Dendritic cell treated with granulocyte-macrophage colony-stimulating factor and Interleukin-4, amounts not matched to agents 40 ng/mL and 50 ng/mL, for 4 days (primary cell): ENCODE measurements at regions not wholly inside any gene's neighbourhood (a gene's known extent, or its start where the extent isn't known, plus 50 kb on each side); places are given as distances from the start of the nearest gene placed in this dataset.
"Not testable (repeated sequence)": the region's sequence is repeated elsewhere in the genome, so short reads cannot be mapped to it uniquely, and the experiment has no call there.

ENCODE experiments used
- H3K27ac Mint-ChIP-seq: one replicate; pipeline ENCODE4 v1.8.0; 2022; ENCODE audit warnings: mild to moderate bottlenecking, mixed read lengths
- H3K27me3 Mint-ChIP-seq: one replicate; pipeline ENCODE4 v1.8.0; 2022; ENCODE audit warnings: mild to moderate bottlenecking, mixed read lengths
- H3K36me3 Mint-ChIP-seq: one replicate; pipeline ENCODE4 v1.8.0; 2022; ENCODE audit warnings: low read depth, mixed read lengths
- H3K4me1 Mint-ChIP-seq: one replicate; pipeline ENCODE4 v1.8.0; 2022; ENCODE audit warnings: low read depth, mixed read lengths
- H3K4me3 Mint-ChIP-seq: one replicate; pipeline ENCODE4 v1.8.0; 2022; ENCODE audit warnings: mild to moderate bottlenecking, moderate library complexity, mixed read lengths
- H3K9me3 Mint-ChIP-seq: one replicate; pipeline ENCODE4 v1.8.0; 2022; ENCODE audit warnings: mixed read lengths
- intact Hi-C: fragments of 100-400 bp; cut with micrococcal nuclease; formaldehyde crosslinking; loops from one replicate; pipeline ENCODE4 v1.15.0; 2022

GRCh38 chr12:27133022-27133590 is 50.7 kb upstream of the C12orf71 start:
- intact Hi-C loops = no loop called here
- H3K36me3 Mint-ChIP-seq = no peaks in the 10 kb centered on the region
- no peaks in the 10 kb centered on the region for H3K9me3 Mint-ChIP-seq

GRCh38 chr12:27140478-27140969 is 58.1 kb upstream of the C12orf71 start:
- intact Hi-C loops = loop anchor here (5.0 kb wide), 2 partner anchors 123 to 167 kb away; no protein-coding TSS in a partner anchor
- H3K4me3 Mint-ChIP-seq = no peak overlapping the region
- H3K36me3 Mint-ChIP-seq = no peaks in the 10 kb centered on the region
- H3K27ac Mint-ChIP-seq = no peak overlapping the region
- no peaks in the 10 kb centered on the region for H3K9me3 Mint-ChIP-seq
- H3K27me3 Mint-ChIP-seq = no peaks in the 10 kb centered on the region
- peaks cover 8% of the 10 kb centered on the region for H3K4me1 Mint-ChIP-seq

More at GRCh38 chr12:27133022-27133590, 50.7 kb upstream of the C12orf71 start:
- H3K4me3 Mint-ChIP-seq = no peak overlapping the region
- peaks cover 6% of the 10 kb centered on the region for H3K4me1 Mint-ChIP-seq
- no peak overlapping the region for H3K27ac Mint-ChIP-seq
- H3K27me3 Mint-ChIP-seq = no peaks in the 10 kb centered on the region

DNA sequence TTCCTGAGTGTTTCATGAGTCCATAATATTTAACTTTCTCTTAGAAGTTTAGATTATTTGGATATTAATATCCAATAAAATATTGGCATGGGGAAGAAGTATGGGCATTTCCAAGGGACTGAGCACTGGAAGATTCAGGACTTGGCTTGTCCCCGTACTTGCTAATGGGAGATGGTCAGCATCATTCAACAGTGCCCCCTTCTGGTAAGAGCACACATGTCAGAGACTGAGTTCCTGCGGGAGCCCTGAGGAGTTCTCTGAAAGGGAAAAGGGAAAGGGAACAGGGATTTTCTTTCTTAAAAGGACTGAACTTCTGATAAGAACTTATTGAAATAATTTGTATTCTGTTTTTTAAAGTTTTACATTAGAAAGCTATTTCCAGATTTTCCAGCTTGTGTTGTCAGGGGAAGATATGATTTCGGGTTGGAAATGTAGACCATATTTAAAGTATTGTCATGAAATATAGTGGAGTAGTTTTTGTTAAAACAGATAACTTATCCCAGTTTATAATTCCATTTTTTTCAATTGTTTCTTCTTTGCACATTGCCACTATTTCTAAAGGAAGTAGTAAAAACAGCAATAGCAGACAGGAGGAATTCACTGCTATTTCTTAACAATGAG is 59.8 kb upstream of the C12orf71 start:
- H3K4me1 Mint-ChIP-seq = peaks cover 8% of the 10 kb centered on the region

GRCh38 chr12:27143256-27144069 is 61.1 kb upstream of the C12orf71 start:
- Mint-ChIP-seq H3K4me1 (peaks cover 8% of the 10 kb centered on the region), H3K4me3 (peak overlapping the region; percentile 26), H3K27ac (peak overlapping the region; percentile 80), H3K36me3 (no peaks in the 10 kb centered on the region), H3K27me3 (no peaks in the 10 kb centered on the region), H3K9me3 (no peaks in the 10 kb centered on the region)
- intact Hi-C loops = loop anchor here (2.0 to 5.0 kb wide), 3 partner anchors 101 to 164 kb away; partner anchors contain the start of gene STK38L

More for the DNA sequence above, 59.8 kb upstream of the C12orf71 start:
- H3K9me3 Mint-ChIP-seq = no peaks in the 10 kb centered on the region
- no peak overlapping the region for H3K4me3 Mint-ChIP-seq
- no peaks in the 10 kb centered on the region for H3K27me3 Mint-ChIP-seq
- H3K27ac Mint-ChIP-seq = no peak overlapping the region
- intact Hi-C loops = loop anchor here (2.0 to 5.0 kb wide), 3 partner anchors 103 to 165 kb away; partner anchors contain the start of gene STK38L
- no peaks in the 10 kb centered on the region for H3K36me3 Mint-ChIP-seq

DNA sequence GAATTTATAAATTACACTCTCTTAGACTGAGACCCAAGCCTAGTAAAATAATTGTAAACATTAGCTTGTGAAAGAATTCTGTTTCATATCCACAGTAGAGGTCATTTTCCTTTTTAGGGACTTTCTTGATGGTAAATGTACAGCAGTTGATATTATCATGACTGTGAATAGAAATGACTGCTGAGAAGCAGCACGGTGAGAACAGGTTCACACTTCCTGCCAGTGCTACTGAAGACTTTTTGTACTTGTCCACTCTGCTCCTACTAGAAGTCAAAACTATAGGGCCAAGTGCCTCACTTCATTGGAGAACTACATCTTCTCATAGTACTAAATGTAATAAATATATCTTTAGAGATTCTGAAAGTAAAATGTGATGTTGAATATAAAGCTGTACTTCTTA is 63.3 kb upstream of the C12orf71 start:
- intact Hi-C loops, H3K36me3 Mint-ChIP-seq, H3K4me1 Mint-ChIP-seq, H3K4me3 Mint-ChIP-seq, H3K27ac Mint-ChIP-seq, H3K27me3 Mint-ChIP-seq, H3K9me3 Mint-ChIP-seq: not testable (repeated sequence)

- H3K27me3 Mint-ChIP-seq = no peaks in the 10 kb centered on the region
- no peaks in the 10 kb centered on the region for H3K36me3 Mint-ChIP-seq
- no peaks in the 10 kb centered on the region for H3K9me3 Mint-ChIP-seq
- peaks cover 13% of the 10 kb centered on the region for H3K4me1 Mint-ChIP-seq
- H3K27ac Mint-ChIP-seq = no peak overlapping the region
- intact Hi-C loops = no loop called here
- no peak overlapping the region for H3K4me3 Mint-ChIP-seq
These were observed 66.0 kb upstream of the C12orf71 start for GRCh38 chr12:27148373-27148772.

GRCh38 chr12:27148791-27149190 is 66.4 kb upstream of the C12orf71 start:
- H3K36me3 Mint-ChIP-seq = no peaks in the 10 kb centered on the region
- H3K4me3 Mint-ChIP-seq = no peak overlapping the region
- no peaks in the 10 kb centered on the region for H3K27me3 Mint-ChIP-seq
- H3K4me1 Mint-ChIP-seq = peaks cover 9% of the 10 kb centered on the region
- intact Hi-C loops = no loop called here
- no peak overlapping the region for H3K27ac Mint-ChIP-seq
- H3K9me3 Mint-ChIP-seq = no peaks in the 10 kb centered on the region

- intact Hi-C loops = no loop called here
- H3K4me3 Mint-ChIP-seq = no peak overlapping the region
These were observed 69.1 kb upstream of the C12orf71 start for GRCh38 chr12:27151479-27151878.

DNA sequence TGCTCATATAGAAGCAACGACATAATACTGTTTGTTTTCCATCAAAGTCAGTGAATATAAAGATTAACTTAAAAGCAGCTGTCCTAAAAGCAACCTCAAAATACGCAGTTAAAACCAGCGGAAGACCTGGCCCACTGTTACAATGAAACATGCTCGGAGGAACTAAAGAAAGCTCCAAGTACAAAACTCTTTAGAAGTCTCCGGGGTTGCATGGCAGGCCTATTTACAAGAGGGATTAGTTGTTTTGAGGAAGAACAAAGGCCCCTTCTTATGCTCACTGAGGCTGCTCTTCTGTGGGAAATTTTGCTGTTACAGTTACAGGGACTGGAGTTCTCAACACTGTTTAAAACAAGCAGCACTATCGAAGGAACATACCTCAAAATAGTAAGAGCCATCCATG is 75.9 kb upstream of the C12orf71 start:
- Mint-ChIP-seq H3K4me3 (no peak overlapping the region), H3K36me3 (no peaks in the 10 kb centered on the region), H3K4me1 (no peaks in the 10 kb centered on the region), H3K27ac (no peak overlapping the region), H3K9me3 (no peaks in the 10 kb centered on the region), H3K27me3 (peaks cover 2% of the 10 kb centered on the region)
- intact Hi-C loops = no loop called here

More at GRCh38 chr12:27151479-27151878, 69.1 kb upstream of the C12orf71 start:
- H3K27ac Mint-ChIP-seq = no peak overlapping the region
- H3K27me3 Mint-ChIP-seq = no peaks in the 10 kb centered on the region
- no peaks in the 10 kb centered on the region for H3K36me3 Mint-ChIP-seq
- peaks cover 8% of the 10 kb centered on the region for H3K4me1 Mint-ChIP-seq
- H3K9me3 Mint-ChIP-seq = no peaks in the 10 kb centered on the region

- no peak overlapping the region for H3K27ac Mint-ChIP-seq
- no peaks in the 10 kb centered on the region for H3K9me3 Mint-ChIP-seq
- intact Hi-C loops = no loop called here
- H3K4me3 Mint-ChIP-seq = no peak overlapping the region
- H3K4me1 Mint-ChIP-seq = no peaks in the 10 kb centered on the region
- no peaks in the 10 kb centered on the region for H3K36me3 Mint-ChIP-seq
- H3K27me3 Mint-ChIP-seq = peaks cover 2% of the 10 kb centered on the region
These were observed 79.3 kb upstream of the C12orf71 start for GRCh38 chr12:27161458-27162228.

GRCh38 chr12:27162229-27162537 is 79.8 kb upstream of the C12orf71 start:
- no peaks in the 10 kb centered on the region for H3K36me3 Mint-ChIP-seq
- H3K9me3 Mint-ChIP-seq = peaks cover 3% of the 10 kb centered on the region
- H3K27me3 Mint-ChIP-seq = peaks cover 2% of the 10 kb centered on the region
- no peak overlapping the region for H3K4me3 Mint-ChIP-seq
- intact Hi-C loops = no loop called here
- no peak overlapping the region for H3K27ac Mint-ChIP-seq
- no peaks in the 10 kb centered on the region for H3K4me1 Mint-ChIP-seq

GRCh38 chr12:27163048-27163715 is 80.8 kb upstream of the C12orf71 start:
- Mint-ChIP-seq H3K36me3 (no peaks in the 10 kb centered on the region), H3K4me1 (no peaks in the 10 kb centered on the region), H3K27me3 (peaks cover 2% of the 10 kb centered on the region), H3K9me3 (peaks cover 9% of the 10 kb centered on the region), H3K4me3 (no peak overlapping the region), H3K27ac (no peak overlapping the region)
- intact Hi-C loops = no loop called here

GRCh38 chr12:27163894-27164293 is 80.2 kb upstream of the STK38L start:
- no peaks in the 10 kb centered on the region for H3K4me1 Mint-ChIP-seq
- intact Hi-C loops = no loop called here

More at GRCh38 chr12:27163894-27164293, 80.2 kb upstream of the STK38L start:
- H3K36me3 Mint-ChIP-seq = no peaks in the 10 kb centered on the region
- peaks cover 9% of the 10 kb centered on the region for H3K9me3 Mint-ChIP-seq
- no peak overlapping the region for H3K4me3 Mint-ChIP-seq
- no peak overlapping the region for H3K27ac Mint-ChIP-seq
- H3K27me3 Mint-ChIP-seq = peaks cover 2% of the 10 kb centered on the region
